HG02870 (cell line): ENCODE measurements at regions not wholly inside any gene's neighbourhood (a gene's known extent, or its start where the extent isn't known, plus 50 kb on each side); places are given as distances from the start of the nearest gene placed in this dataset.
"Not testable (repeated sequence)": the region's sequence is repeated elsewhere in the genome, so short reads cannot be mapped to it uniquely, and the experiment has no call there.

ENCODE experiments used
- ATAC-seq: cut with Tn5 transposase; IDR thresholded peaks from one replicate; pipeline ENCODE4 v1.9.1; 2021; ENCODE audit warnings: mild to moderate bottlenecking, moderate library complexity; ENCODE audit not compliant: unreplicated experiment

GRCh38 chr4:1572964-1573720 is 111.0 kb downstream of the FAM53A start:
- no peak for ATAC-seq

- ATAC-seq: no peak
Measured at GRCh38 chr4:1572521-1572920, 111.6 kb downstream of the FAM53A start.

DNA sequence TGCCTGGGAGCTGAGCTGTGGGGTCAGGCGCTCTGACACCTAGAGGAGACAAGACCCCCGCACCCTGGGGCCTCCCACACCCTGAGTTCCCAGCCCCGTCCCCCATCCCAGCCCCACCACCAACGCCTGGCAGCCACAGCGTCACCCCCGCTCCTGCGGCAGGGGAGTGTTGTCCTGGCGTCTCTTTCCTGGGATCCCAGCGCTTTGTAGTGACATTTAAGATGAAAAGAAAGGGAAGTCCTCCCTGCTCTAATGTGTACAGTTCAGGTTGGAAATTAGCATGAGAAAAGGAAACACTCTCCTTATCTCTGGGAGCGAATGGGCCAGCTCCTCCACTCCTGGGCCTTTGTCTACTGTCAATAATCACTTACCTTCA is 112.1 kb downstream of the FAM53A start:
- no peak for ATAC-seq

DNA sequence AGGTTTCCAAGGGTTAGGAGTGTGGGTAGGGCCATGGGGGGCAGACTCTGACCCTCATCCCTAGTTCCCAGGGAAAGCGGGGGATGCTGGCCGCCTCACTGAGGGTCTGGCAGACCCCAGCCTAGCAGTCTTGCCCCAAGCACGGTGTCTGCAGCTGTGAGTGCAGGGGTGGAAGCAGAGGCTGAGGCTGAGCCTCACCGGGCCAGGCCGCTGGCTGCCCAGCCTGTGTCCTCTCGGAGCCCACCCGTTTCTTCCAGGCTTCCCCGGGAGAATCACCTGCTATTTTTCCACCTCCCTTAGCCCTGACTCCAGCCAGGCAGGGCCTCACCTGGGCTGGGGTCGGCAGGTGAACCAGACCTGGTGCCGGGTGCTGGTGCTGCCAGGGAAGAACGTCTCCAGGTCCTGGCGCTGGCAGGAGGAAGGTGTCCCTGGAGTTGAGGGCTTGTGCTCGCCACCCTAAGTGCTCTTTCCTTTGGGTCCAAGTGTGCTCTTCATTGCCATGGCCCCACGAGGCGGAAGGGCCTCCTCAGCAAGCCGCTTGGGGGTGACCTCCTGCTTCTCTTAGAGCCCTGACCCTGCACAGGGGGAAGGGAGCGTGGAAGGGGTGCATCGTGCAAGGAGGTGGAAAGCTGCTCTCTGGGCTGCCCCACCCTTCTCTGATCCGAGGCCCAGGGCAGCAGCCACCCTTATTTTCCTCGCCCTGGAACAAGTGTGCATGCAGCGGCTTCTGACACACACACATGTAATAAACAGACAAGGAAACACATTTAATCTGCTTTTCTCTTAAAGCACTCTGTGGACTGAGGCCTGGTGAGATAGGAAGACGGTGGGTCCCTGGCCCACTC is 112.7 kb downstream of the FAM53A start:
- no peak for ATAC-seq

GRCh38 chr4:1570291-1571164 is 113.6 kb downstream of the FAM53A start:
- ATAC-seq: no peak

DNA sequence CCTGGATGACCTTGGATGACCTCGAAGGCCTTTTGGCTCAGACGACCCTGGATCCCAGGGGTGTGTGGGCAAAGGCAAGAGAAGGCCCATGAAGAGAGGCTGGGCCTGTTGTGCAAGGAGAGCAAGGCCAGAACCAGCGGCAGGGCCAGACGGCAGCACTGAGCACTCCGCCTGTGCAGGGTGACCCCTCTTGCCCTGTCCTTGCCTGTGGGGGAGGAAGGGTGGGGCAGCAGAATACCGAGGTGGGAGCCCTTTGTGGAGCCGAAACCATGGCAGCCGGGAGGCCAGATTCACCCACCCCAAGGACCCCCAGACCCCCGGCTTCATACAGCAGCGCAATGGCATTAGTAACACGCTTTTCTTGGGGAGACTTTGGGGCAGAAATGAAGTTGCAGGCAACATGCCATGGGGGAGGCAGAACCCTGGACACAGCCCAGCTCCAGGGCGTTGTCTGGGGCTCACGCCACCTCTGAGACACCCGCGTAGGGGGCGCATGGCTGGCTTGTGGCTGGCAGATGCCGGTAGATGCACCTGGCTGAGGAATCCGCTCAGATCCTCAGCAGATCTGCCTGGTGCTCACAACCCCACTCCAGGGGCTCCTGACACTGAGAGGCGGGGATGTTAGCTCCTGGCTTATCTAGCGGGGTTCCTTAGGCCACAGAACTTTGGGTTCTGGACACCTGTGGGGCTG is 114.5 kb downstream of the FAM53A start:
- ATAC-seq: no peak

DNA sequence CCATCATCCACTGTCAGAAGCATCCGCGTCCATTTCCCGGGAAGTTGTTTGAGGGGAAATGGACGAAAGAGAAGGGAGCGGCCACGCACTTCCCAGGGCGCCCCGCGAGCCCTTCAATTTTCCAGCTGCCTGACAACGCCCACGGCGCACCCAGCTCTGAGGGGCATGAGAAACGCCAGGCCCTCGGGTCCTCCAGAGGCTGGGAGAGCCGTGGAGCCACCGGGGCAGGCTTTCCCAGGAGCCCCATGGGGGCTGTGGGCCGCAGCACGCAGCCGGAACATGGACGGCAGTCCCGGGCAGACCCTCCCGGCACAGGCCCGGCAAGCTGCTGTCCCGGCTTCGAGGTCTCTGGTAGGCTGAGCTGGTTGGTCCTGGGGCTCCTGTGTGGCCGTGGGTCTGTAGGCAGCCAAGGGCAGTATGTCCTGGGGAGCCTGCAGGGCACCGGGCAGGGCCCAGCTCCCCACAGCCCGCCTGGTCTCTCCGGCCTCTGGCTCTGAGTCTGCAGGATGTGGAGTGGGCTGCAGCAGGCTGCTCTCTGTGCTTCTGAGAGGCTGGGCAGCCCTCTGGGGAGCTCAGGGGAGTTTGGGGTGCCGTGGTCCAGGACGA is 115.2 kb downstream of the FAM53A start:
- ATAC-seq: no peak

DNA sequence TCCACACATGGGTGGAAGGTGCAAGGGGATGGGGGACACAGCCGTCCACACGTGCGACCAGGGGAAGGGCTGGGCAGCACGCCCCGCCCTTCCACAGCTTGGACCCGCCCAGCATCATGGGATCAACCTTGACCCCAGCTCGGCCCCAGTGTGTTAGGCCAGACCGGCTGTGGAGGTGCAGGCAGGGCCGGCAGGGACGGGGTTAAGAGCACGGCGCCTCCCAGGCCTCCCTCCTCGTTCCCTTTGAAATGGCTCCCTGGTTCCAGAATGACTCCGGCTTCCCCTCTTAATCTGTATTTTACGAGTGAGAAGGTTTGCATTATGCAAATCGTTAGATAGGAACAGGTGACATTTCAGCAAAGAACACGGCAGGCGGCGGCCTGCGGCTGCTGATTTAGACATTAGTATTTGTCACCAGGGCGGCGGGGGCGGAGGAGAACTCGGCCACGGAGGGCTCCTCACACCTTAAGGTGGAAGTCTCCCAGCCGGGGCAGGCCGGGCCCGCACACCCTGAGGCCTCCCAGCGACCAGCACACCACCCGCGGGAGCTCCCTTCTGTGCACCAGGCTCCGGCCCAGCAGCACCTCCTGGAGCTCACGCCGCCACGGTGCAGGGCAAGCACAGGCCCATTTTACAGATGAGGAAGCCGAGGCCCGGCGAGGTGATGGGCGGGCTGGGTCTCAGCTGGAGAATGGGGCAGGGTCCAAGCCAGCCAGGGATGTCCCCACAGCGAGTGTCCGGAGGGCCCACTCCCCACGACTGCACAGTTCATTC is 116.1 kb downstream of the FAM53A start:
- ATAC-seq: no peak

GRCh38 chr4:1567519-1567807 is 116.7 kb downstream of the FAM53A start:
- ATAC-seq: no peak

GRCh38 chr4:1566838-1567518 is 117.1 kb downstream of the FAM53A start:
- no peak for ATAC-seq

- ATAC-seq: not testable (repeated sequence)
Measured at GRCh38 chr4:1566301-1566837, 117.7 kb downstream of the FAM53A start.

DNA sequence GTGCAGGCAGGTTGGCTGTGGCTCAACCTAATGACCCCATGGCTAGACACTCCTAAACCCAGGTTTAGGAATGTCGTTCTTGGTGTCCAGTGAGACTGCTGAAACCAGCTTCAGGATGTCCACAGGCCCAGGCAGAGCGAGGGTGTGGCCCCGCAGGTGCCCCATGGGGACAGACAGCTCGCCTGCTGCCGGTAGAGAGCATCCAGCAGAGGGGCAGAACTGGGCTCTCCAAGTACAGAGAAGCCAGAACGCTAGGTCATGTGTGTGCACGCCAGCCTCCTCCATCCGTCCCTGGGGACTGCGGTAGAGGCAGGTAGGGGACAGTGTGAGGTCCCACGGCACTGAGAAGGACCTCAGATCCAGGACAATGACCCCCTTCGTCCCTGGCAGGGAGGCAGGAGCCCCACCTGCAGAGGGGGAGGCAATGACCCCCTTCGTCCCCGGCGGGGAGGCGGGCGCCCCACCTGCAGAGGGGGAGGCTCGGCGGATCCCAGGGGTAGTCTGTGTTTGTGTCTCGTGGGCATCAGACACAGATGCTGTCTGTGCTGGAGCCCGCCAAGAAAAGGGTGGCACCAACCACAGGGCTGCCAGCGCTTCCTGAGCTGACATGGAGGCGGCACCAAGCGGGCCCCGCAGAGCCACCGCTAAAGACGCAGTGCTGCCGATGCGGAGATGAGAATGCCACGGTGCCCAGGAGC is 118.4 kb downstream of the FAM53A start:
- ATAC-seq: no peak

DNA sequence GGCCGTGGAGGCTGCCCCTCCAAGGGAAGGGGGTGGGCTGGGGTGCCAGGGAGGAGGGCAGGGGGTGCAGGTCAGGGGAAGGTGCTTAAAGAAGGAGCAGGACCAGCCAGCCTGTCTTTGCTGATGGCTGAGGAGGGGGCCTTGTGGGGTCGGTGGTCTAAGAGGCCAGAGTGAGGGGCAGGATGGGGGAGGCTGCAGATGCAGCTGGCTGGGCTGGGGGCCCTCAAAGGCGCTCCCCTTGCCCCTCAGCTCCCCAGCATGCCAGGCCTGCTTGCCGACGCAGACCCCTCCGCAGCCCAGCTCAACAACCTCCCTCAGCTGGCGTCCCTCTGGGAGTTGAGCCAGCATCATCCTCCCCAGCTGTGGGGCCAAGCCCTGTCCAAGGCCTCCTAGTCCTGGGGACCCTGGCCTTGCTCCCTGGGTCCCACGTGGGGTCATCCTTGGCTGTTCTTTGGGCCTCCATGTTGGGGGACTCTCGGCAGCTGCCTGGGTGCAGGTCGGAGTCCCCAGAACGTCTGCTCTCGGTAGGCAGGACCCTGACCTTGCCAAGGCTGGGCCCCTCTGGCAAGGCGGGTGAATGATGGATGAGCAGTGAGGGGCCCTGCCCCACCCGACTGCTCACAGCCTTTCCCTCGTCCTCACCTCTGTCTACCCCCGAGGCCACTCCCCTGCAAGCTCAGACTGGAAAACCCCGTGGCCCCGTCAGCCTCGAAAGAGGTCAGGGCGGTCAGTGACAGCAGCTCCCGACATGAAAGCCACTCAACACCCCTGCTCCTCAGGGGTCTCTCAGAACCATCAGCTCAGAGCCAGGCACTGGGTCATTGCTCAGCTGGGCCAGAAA is 119.4 kb downstream of the FAM53A start:
- ATAC-seq: no peak

- no peak for ATAC-seq
Measured at GRCh38 chr4:1563768-1564485, 120.2 kb downstream of the FAM53A start.

GRCh38 chr4:1563241-1563640 is 120.9 kb downstream of the FAM53A start:
- no peak for ATAC-seq

DNA sequence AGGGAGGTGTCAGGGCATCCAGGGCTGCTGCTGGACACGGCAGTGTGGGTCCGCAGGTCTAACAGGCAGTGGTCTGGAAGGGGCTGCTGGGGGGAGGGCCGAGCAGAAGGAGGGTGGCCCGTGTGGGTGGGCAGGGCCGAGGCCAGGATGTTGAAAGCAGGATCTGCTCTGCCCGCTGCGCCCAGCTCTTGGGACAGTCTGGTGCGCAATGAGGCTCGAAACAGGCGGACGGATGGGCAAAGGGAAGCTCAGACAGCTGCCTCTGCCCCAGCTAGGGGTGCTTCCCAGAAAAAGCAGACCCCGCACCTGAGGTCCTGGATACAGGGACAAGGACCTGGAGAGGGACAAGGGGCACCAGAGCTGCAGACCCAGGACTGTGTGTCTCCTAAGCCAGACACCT is 121.3 kb downstream of the FAM53A start:
- ATAC-seq: no peak

DNA sequence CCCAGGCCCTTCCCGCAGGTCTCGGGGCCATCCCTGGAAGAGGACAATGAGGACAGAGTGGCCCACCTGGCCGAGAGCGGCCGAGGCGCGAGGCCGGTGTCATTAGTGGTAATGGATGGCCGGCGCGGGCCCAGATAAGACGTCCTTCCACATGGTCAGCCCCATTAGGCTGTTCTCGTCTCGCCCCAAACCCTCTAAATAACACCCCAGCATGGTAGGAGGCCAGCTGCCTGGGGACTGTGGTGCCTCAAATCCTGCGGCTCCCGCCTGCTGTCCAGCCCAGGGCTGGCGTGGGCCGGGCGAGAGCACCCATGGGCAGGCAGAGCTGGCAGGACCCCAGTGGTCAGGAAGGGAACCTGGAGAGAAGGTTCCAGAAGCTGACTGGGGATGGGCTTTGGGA is 121.7 kb downstream of the FAM53A start:
- no peak for ATAC-seq
